ENCODE measurements at regions not wholly inside any gene's neighbourhood (a gene's known extent, or its start where the extent isn't known, plus 50 kb on each side); places are given as distances from the start of the nearest gene placed in this dataset.

- DNase-seq = no peak
- TF ChIP-seq GATA1 (IDR thresholded peaks at IDR 0.05; ENCODE audit: low read depth, low read length) = no peak
- no peak for TF ChIP-seq POLR2A (IDR thresholded peaks at IDR 0.05; ENCODE audit: low read length)
Observed at GRCh38 chr5:60262576-60263295, 369.2 kb upstream of the PDE4D start.

DNA sequence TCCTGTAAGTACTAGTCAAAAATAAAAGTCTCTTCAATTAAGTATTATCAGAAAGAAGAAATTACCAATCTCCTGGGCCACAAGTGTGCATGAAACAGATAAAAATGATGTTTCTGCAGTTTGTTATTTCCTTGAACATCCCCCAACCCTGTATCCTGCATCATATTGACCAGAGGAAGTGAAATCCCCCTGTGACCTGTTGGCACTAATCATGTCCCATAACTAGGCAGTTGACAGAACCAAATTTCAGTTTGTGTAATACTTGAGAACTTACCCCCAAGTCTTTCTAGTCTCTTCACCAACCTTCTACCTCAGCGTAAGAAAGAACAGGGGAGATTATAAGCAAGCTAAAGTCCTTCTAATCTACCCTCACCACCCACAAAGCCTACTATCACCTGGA, 368.2 kb upstream of the PDE4D start:
- no peak for DNase-seq
- TF ChIP-seq GATA1 (IDR thresholded peaks at IDR 0.05; ENCODE audit: low read depth, low read length) = no peak
- no peak for TF ChIP-seq POLR2A (IDR thresholded peaks at IDR 0.05; ENCODE audit: low read length)

GRCh38 chr5:60260658-60261057, 367.1 kb upstream of the PDE4D start:
- DNase-seq = no peak
- TF ChIP-seq POLR2A (IDR thresholded peaks at IDR 0.05; ENCODE audit: low read length) = no peak
- TF ChIP-seq GATA1 (IDR thresholded peaks at IDR 0.05; ENCODE audit: low read depth, low read length) = no peak

DNA sequence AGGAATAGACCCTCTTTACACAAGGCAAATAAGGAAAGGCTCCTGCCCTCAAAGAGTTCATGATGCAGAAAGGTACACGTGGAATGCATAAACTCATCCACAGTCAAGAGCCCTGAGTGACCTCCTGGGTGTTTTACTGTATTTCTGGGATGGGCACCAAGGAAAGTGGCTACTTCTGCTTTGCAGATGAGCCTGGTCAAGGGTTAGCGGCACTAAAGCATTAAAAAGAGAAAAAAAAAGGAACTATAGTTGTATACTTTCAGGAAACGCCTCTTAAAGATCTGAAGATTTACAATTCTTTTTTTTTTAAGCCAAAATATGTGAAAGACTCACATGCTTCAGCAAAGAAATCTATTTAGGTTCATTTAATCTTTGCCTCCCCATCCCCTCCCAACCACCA, 366.2 kb upstream of the PDE4D start:
- no peak for DNase-seq
- no peak for TF ChIP-seq POLR2A (IDR thresholded peaks at IDR 0.05; ENCODE audit: low read length)
- TF ChIP-seq GATA1 (IDR thresholded peaks at IDR 0.05; ENCODE audit: low read depth, low read length) = no peak

GRCh38 chr5:60257596-60258271, 364.2 kb upstream of the PDE4D start:
- TF ChIP-seq GATA1 (IDR thresholded peaks at IDR 0.05; ENCODE audit: low read depth, low read length) (no peak), POLR2A (IDR thresholded peaks at IDR 0.05; ENCODE audit: low read length) (no peak)

DNA sequence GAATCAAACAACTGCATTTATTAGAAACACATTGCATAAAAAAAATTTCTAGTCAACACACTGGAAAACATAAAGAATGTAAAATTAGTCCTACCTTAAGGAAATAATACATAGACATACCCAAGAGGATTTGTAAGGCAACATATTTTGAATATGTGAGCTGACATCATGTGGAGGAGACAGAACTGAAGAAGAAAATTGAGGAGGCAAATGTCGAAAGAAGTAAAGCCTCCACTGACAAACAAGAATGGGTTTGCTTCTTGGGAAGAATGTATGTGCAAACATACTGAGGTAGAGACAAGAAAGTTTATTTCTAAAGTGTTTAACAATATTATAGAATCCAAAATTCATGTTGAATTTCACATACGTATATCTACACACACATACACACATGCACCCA, 363.0 kb upstream of the PDE4D start:
- no peak for DNase-seq

More at GRCh38 chr5:60257596-60258271, 364.2 kb upstream of the PDE4D start:
- DNase-seq = no peak

GRCh38 chr5:60248901-60249300, 355.4 kb upstream of the PDE4D start:
- no peak for TF ChIP-seq GATA1 (IDR thresholded peaks at IDR 0.05; ENCODE audit: low read depth, low read length)
- no peak for TF ChIP-seq POLR2A (IDR thresholded peaks at IDR 0.05; ENCODE audit: low read length)
- peak; percentile 11 to 43 for DNase-seq

More for the DNA sequence above, 363.0 kb upstream of the PDE4D start:
- TF ChIP-seq POLR2A (IDR thresholded peaks at IDR 0.05; ENCODE audit: low read length) (no peak), GATA1 (IDR thresholded peaks at IDR 0.05; ENCODE audit: low read depth, low read length) (no peak)

DNA sequence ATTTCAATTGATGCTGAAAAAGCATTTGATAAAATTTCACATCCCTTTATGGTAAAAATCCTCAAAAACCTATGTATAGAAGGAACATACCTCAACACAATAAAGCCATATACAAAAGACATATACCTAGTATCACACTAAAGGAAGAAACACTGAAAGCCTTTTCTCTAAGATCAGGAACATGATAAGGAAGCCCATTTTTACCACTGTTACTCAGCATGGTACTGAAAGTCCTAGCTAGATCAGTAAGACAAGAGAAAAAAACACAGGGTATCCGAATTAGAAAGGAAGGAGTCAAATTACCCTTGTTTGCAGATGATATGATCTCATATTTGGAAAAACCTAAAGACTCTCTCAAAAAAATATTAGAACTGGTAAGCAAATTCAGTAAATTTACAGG, 350.2 kb upstream of the PDE4D start:
- DNase-seq = no peak
- no peak for TF ChIP-seq GATA1 (IDR thresholded peaks at IDR 0.05; ENCODE audit: low read depth, low read length)
- TF ChIP-seq POLR2A (IDR thresholded peaks at IDR 0.05; ENCODE audit: low read length) = no peak

DNA sequence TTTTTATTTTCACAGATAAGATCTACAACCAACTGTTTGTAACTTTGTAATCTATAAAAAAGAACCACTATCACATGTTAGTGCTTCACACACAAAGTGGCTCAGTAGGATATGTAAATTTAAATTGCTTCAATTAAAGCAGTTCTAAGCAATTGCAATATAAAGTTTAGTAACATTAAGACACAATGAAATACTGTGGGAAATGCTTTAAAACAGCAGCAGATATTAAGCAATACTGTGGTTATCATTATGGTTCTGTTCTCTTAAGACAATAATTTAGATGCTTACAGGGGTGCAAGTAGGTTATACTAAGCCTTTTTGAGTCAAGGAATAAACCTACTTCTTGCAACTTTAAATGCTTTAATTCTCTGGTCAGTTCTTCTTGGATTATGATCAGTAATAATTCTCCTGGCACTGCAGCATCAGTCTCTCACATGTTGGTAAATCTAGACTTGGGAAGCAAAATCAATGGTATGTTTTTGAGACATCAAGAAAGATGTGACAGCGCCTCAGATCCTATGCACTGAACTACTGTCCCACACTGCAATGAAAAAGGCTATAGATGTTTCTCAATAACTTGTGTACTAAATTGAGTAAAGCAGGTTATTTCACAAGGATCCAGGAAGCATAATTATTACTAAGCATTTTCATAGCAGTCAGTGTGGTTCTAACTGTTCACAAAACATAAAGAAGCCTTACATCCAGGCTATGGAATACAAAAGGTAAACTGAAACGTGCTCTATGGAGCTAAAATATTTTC, 338.7 kb upstream of the PDE4D start:
- DNase-seq = no peak
- no peak for TF ChIP-seq GATA1 (IDR thresholded peaks at IDR 0.05; ENCODE audit: low read depth, low read length)
- TF ChIP-seq POLR2A (IDR thresholded peaks at IDR 0.05; ENCODE audit: low read length) = no peak

GRCh38 chr5:60230456-60230855, 336.9 kb upstream of the PDE4D start:
- no peak for TF ChIP-seq POLR2A (IDR thresholded peaks at IDR 0.05; ENCODE audit: low read length)
- TF ChIP-seq GATA1 (IDR thresholded peaks at IDR 0.05; ENCODE audit: low read depth, low read length) = no peak
- DNase-seq = no peak

GRCh38 chr5:60229691-60230185, 336.2 kb upstream of the PDE4D start:
- TF ChIP-seq GATA1 (IDR thresholded peaks at IDR 0.05; ENCODE audit: low read depth, low read length) (no peak), POLR2A (IDR thresholded peaks at IDR 0.05; ENCODE audit: low read length) (no peak)
- DNase-seq = no peak

GRCh38 chr5:60228676-60229075, 335.1 kb upstream of the PDE4D start:
- no peak for TF ChIP-seq GATA1 (IDR thresholded peaks at IDR 0.05; ENCODE audit: low read depth, low read length)
- no peak for DNase-seq

- TF ChIP-seq GATA1 (IDR thresholded peaks at IDR 0.05; ENCODE audit: low read depth, low read length) (no peak), POLR2A (IDR thresholded peaks at IDR 0.05; ENCODE audit: low read length) (no peak)
- DNase-seq = no peak
Observed at GRCh38 chr5:60226128-60226527, 332.6 kb upstream of the PDE4D start.

GRCh38 chr5:60223342-60223741, 329.8 kb upstream of the PDE4D start:
- DNase-seq = no peak
- TF ChIP-seq GATA1 (IDR thresholded peaks at IDR 0.05; ENCODE audit: low read depth, low read length) (no peak), POLR2A (IDR thresholded peaks at IDR 0.05; ENCODE audit: low read length) (no peak)

Data from erythroblast (primary cell).